ENCODE measurements at regions not wholly inside any gene's neighbourhood (a gene's known extent, or its start where the extent isn't known, plus 50 kb on each side); places are given as distances from the start of the nearest gene placed in this dataset.

- TF ChIP-seq, protein P1, sequence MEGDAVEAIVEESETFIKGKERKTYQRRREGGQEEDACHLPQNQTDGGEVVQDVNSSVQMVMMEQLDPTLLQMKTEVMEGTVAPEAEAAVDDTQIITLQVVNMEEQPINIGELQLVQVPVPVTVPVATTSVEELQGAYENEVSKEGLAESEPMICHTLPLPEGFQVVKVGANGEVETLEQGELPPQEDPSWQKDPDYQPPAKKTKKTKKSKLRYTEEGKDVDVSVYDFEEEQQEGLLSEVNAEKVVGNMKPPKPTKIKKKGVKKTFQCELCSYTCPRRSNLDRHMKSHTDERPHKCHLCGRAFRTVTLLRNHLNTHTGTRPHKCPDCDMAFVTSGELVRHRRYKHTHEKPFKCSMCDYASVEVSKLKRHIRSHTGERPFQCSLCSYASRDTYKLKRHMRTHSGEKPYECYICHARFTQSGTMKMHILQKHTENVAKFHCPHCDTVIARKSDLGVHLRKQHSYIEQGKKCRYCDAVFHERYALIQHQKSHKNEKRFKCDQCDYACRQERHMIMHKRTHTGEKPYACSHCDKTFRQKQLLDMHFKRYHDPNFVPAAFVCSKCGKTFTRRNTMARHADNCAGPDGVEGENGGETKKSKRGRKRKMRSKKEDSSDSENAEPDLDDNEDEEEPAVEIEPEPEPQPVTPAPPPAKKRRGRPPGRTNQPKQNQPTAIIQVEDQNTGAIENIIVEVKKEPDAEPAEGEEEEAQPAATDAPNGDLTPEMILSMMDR (IDR thresholded peaks at IDR 0.05), result no peak
- TF ChIP-seq POLR2A (IDR thresholded peaks at IDR 0.05), result no peak
Measured at GRCh38 chr2:176668912-176669311, 399.7 kb downstream of the MTX2 start.
